GM15510 (cell line): ENCODE measurements at regions not wholly inside any gene's neighbourhood (a gene's known extent, or its start where the extent isn't known, plus 50 kb on each side); places are given as distances from the start of the nearest gene placed in this dataset.

Experiments used
- POLR2A ChIP-seq: IDR thresholded peaks from 3 replicates; pipeline ENCODE4 v1.6.1; 2011; ENCODE audit warnings: borderline replicate concordance; ENCODE audit not compliant: insufficient read length; ENCODE audit errors: extremely low read depth

- no peak for TF ChIP-seq POLR2A
Observed at GRCh38 chr10:123221418-123221817, 67.2 kb downstream of the BUB3 start.

- TF ChIP-seq POLR2A: no peak
Observed at GRCh38 chr10:123222832-123223231, 68.6 kb downstream of the BUB3 start.

DNA sequence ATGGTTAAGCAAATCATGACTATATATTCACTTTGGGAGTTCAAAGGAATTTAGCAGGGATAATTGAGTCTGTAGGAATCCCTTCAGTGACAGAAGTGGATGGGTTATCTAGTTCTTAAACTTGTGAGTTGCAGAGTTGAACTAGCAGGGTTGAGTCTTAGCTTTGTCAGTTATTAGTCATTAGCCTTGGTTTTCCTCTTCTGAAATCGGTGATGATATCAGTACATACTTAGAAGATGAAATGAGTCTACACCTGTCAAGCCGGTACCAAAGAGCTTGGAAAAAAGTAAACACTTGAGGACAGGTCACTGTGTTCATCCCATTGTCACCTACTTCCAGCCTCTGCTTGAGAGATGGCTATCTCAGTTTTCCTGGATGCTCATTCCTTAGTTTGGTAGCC, 73.5 kb downstream of the BUB3 start:
- TF ChIP-seq POLR2A: no peak

- TF ChIP-seq POLR2A: no peak
Observed at GRCh38 chr10:123229927-123230630, 75.9 kb downstream of the BUB3 start.

DNA sequence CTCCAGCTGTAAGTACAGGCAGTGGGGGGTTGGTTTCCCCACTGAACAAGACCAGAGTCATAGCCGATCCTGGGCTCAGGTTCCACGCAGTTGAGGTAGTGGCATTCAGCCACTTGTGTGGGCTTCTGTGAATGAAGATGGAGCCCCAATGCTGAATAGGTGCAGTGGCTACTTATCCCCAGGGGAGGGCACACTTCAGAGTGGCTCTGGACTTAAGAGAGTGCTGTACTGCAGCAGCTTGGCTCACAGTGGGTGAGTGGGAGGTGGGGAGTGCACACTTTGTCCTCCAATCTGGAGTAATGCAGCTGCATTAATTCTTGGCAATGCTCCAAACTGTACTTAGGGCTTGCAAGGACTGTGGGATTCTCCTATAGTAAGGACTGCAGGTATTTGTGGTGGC, 81.9 kb downstream of the BUB3 start:
- no peak for TF ChIP-seq POLR2A

DNA sequence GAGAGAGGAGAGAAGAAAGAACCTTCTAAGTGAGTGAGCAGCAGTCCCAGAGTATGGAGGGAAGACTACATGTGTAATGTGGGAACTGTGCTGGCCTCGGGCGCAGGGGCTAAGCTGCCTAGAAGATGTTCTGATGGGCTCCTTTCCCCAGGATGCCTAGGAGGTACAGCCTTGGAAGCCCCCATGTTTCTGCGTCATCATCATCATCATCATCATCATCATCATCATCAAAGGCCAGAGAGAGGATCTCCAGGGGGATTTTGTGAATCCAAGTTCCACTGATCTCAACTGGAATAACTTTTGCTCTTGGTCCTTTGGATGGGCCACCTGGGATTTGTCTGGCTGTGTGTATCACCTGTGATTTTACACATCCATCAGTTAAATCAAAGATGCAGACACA, 86.0 kb downstream of the BUB3 start:
- no peak for TF ChIP-seq POLR2A

DNA sequence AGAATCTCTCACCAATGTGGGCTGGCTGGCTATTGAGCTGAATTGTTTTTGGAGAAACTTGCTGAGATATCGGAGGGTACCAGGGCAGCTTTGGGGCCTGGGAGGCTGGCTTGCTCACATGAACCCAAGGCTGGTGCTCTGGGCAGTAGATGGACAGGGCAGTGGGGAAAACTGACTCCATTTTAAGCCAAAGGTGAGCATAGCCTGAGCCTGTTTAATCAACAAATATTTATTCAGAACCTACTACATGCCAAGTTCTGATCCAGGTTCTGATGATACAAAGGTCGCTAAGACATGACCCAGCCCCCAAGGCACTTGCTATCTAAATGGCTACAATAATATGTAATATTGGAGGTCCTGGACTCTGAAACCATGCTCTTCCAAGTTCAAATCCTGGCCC, 86.6 kb downstream of the BUB3 start:
- TF ChIP-seq POLR2A: no peak

DNA sequence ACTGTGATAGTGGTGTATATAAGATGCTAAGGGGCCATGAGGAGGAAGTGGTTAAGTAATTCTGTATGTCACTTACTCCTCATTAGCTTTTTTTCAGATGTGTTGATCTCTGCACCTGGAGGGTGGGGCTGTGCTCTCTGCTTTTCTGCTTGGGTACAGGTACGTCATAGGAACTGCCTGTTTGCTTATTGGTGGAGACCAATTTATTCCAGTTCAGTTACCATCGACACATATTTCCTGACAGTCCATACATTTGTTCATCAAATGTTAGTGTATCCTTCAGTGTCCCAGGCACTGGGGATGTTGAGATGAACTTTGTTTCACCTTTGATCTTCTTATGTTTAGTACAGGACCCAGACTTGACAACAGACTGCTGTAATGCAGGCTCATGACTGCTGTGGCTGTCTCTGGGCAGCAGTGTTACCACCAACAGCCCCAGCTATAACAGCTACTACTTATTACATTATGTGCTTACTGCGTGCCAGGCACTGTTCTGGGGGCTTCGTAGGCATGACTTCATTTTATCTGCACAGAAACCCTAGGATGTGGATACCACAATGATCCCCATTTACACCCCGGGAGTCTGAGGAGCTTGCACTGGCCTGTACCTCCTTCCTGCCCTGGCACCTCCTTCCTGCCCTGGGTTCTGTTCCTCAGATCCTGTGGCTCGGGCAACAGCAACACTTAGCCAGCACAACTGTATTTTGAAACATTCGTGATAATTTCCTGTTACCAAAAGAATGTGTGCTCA, 87.4 kb downstream of the BUB3 start:
- TF ChIP-seq POLR2A: no peak

DNA sequence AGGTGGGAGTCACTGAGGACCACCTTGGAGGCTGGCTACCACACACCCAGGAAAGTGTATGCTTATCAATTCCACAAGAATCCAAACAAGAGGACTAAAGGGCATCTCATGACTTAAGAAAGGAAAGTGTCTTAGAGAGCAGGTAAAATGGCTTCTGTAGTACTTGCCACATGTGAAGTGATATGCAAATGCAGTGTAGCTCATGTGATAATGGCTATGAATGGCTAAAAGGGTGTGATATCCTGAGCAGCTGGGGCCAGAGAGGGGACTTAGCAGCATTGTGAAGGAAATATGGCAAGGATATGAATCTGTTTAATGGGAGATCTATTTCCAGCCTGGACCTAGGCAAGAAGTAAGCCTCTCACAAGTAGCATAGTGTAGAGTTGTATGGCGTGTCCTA, 90.5 kb downstream of the BUB3 start:
- no peak for TF ChIP-seq POLR2A

DNA sequence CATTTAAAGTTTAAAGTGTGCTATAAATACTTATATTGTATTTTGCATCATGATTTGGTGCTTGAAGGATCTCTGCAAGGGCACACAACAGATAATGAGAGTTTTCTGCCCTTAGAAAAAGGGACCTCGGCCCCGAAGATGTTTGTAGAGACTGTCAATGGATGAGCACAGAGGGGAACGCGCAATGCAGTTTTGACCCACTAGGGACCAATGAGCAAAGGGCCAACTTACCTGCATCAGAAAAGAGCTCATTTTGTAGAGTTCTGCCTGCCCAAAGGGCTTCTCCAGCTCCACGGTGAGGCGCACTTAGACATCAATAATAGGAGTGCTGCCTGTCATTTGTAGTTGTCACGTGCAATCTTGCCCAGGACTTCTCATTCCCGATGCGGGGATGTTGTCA, 91.1 kb downstream of the BUB3 start:
- TF ChIP-seq POLR2A: no peak

GRCh38 chr10:123249894-123250293, 95.7 kb downstream of the BUB3 start:
- TF ChIP-seq POLR2A: no peak

- TF ChIP-seq POLR2A: no peak
Observed at GRCh38 chr10:123250640-123251039, 96.4 kb downstream of the BUB3 start.

DNA sequence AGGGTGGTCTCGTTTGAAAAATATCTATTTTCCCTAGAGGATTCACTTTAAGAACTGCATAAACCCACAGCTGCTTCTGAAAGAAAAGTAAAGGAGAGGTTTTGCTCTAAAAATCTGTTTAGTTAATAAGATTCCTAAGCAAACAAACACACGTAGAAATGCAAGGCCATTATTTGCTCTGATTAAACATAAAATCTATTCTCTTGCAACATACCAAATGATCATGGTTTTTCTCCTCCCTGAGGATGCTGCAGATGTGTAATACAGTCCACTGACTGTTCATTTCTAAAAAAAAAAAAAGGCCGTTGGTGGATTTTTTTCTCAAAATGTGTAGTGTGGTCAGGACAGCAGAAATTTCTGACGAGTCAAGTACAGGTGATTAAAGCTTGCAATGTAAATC, 98.6 kb downstream of the BUB3 start:
- TF ChIP-seq POLR2A: no peak

DNA sequence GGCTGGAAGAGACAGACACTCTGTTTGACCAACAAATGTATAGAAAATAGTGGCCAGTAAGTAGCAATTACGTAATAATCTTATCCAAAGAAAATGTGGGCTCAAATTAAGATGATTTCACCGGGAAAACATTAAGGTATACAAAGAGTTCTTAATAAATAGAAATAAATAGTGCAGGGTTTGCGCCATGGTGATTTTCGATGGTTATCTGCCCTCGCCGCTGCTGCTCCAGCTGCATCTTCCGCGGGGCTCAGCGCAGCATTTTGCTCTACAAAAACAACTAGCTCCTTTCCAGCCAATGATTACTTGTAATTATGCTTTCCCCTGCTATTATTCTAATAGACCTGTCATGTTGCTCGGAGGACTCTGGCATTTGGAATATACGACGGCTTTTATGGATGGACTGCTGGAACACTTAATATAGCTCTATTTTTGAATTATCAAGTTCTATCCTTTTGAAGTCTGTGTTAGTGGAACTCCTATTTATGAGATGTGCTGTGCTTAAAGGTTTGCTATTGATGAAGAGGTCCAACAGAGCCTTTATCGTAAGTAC, 103.8 kb downstream of the BUB3 start:
- TF ChIP-seq POLR2A: no peak

DNA sequence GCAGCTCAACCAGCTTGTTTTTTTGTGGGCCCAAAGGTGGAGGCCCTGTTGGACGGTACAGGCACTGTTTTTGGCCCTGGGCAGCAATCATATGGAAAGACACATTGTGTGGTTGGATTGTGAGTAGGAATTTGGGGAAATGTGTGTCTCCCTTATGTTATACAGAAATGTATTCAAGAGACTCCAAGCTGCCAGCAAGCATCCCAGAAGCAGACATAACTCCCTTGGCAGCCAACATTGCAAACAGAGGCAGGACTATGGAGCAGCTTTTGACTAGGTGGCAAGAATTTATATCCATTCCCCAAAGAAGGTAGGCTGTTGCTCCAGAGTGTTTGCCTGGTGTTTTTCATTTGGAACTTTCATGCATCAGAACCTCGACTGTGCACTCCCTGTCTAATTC, 104.9 kb downstream of the BUB3 start:
- no peak for TF ChIP-seq POLR2A

DNA sequence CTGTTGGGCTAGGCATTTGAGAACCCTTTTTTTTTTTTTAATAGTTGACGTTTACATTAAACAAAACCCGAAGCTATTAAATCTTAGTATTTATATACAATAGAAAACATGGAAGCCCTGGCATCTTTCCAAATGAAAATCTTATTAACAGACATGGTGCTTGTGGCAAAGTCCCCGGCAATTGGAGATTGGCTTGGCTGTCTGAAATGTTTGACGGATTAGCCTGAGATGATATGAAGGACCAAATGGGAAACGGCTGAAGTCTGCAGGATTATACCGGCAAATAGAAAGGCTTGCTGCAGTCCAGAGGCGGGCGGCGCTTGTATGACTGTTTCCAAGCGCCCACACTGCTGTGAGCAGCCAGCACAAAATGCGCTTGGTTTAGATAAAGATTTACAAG, 105.6 kb downstream of the BUB3 start:
- TF ChIP-seq POLR2A: no peak

- no peak for TF ChIP-seq POLR2A
Observed at GRCh38 chr10:123262456-123262855, 108.3 kb downstream of the BUB3 start.

GRCh38 chr10:123266971-123267370, 112.8 kb downstream of the BUB3 start:
- TF ChIP-seq POLR2A: no peak
